HL-60 (cell line): ENCODE measurements at regions not wholly inside any gene's neighbourhood (a gene's known extent, or its start where the extent isn't known, plus 50 kb on each side); places are given as distances from the start of the nearest gene placed in this dataset.

Experiments
- DNase-seq, 2 experiments: peaks; one replicate each; pipeline ENCODE4 v3.0.0-alpha.2; 2010 to 2020; ENCODE audit warnings: low read depth in 1 of 2, low spot score in 1 of 2
- H3K27ac ChIP-seq: fragments of 250-450 bp; sonication (Bioruptor Pico); replicated peaks from 2 replicates; pipeline ENCODE4 v1.5.1; 2020; ENCODE audit warnings: mild to moderate bottlenecking, moderate library complexity
- H3K27me3 ChIP-seq: fragments of 250-450 bp; sonication (Bioruptor Pico); 2 replicates; pipeline ENCODE4 v1.5.1; 2021; ENCODE audit warnings: mild to moderate bottlenecking, moderate library complexity; ENCODE audit not compliant: insufficient read depth, poor library complexity, severe bottlenecking
- H3K4me3 ChIP-seq: replicated peaks from 2 replicates; pipeline ENCODE4 v1.5.1; 2011; ENCODE audit warnings: mild to moderate bottlenecking, control low read depth, low read length; ENCODE audit not compliant: insufficient read depth
- GABPA ChIP-seq: IDR thresholded peaks from 2 replicates; pipeline ENCODE4 v1.6.1; 2012; ENCODE audit warnings: low read depth
- POLR2AphosphoS5 ChIP-seq: IDR thresholded peaks from 2 replicates; pipeline ENCODE4 v1.6.1; 2012; ENCODE audit warnings: low read depth
- SPI1 ChIP-seq: IDR thresholded peaks from 2 replicates; pipeline ENCODE4 v1.6.1; 2012; ENCODE audit warnings: low read depth, mild to moderate bottlenecking, borderline replicate concordance
- TF ChIP-seq, protein P1 (sequence below): IDR thresholded peaks from one replicate; pipeline ENCODE4 v1.5.1; 2011; ENCODE audit warnings: low read length, control low read depth, inconsistent platforms; ENCODE audit not compliant: insufficient read depth
- TF ChIP-seq, protein P2 (sequence below): IDR thresholded peaks from 2 replicates; pipeline ENCODE4 v1.6.1; 2012; ENCODE audit warnings: low read depth; ENCODE audit not compliant: insufficient replicate concordance

DNA sequence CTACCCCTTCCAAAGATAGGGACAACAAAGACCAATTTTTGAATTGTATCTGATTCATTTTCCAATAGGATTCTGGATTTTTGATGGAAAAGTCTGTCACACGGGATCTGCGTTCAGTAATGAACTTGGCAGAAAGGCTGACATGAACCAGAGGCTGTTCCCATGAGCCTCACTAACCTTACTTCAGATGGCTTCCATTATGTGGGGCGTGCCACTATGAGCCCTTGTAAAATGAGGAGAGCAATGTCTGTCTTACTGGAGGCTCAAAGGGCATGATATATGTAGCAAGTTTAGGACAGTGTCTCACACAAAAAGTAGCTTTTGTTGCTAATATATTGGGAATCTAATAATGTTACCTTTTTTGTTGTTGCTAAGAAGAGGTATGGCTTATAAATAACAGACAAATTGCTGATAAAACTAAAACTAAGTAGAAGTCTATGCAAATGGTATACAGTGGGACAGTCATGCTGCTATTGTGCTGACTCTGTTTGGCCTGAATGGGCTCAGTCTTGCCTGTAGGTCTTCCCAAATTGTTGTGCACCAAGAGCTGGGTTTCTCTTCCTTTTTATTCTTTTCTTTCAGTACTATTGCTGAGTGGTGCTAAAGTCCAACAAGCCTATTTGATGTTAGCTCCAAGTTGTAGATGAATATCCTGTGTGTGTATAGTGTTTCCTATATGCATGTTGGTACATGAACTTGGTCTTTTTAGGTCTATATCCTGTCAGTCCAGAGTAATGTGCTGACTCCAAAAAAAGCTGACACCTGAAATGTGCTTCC lies 132.1 kb downstream of the SPRY1 start:
- Histone ChIP-seq H3K4me3 (no peak overlapping the region), H3K27me3 (no peaks in the 10 kb centered on the region), H3K27ac (no peak overlapping the region)
- DNase-seq = no peak
- TF ChIP-seq GABPA (no peak), POLR2AphosphoS5 (no peak), SPI1 (no peak)
- TF ChIP-seq, protein P1, sequence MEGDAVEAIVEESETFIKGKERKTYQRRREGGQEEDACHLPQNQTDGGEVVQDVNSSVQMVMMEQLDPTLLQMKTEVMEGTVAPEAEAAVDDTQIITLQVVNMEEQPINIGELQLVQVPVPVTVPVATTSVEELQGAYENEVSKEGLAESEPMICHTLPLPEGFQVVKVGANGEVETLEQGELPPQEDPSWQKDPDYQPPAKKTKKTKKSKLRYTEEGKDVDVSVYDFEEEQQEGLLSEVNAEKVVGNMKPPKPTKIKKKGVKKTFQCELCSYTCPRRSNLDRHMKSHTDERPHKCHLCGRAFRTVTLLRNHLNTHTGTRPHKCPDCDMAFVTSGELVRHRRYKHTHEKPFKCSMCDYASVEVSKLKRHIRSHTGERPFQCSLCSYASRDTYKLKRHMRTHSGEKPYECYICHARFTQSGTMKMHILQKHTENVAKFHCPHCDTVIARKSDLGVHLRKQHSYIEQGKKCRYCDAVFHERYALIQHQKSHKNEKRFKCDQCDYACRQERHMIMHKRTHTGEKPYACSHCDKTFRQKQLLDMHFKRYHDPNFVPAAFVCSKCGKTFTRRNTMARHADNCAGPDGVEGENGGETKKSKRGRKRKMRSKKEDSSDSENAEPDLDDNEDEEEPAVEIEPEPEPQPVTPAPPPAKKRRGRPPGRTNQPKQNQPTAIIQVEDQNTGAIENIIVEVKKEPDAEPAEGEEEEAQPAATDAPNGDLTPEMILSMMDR = no peak
- TF ChIP-seq, protein P2, sequence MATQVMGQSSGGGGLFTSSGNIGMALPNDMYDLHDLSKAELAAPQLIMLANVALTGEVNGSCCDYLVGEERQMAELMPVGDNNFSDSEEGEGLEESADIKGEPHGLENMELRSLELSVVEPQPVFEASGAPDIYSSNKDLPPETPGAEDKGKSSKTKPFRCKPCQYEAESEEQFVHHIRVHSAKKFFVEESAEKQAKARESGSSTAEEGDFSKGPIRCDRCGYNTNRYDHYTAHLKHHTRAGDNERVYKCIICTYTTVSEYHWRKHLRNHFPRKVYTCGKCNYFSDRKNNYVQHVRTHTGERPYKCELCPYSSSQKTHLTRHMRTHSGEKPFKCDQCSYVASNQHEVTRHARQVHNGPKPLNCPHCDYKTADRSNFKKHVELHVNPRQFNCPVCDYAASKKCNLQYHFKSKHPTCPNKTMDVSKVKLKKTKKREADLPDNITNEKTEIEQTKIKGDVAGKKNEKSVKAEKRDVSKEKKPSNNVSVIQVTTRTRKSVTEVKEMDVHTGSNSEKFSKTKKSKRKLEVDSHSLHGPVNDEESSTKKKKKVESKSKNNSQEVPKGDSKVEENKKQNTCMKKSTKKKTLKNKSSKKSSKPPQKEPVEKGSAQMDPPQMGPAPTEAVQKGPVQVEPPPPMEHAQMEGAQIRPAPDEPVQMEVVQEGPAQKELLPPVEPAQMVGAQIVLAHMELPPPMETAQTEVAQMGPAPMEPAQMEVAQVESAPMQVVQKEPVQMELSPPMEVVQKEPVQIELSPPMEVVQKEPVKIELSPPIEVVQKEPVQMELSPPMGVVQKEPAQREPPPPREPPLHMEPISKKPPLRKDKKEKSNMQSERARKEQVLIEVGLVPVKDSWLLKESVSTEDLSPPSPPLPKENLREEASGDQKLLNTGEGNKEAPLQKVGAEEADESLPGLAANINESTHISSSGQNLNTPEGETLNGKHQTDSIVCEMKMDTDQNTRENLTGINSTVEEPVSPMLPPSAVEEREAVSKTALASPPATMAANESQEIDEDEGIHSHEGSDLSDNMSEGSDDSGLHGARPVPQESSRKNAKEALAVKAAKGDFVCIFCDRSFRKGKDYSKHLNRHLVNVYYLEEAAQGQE = no peak

DNA sequence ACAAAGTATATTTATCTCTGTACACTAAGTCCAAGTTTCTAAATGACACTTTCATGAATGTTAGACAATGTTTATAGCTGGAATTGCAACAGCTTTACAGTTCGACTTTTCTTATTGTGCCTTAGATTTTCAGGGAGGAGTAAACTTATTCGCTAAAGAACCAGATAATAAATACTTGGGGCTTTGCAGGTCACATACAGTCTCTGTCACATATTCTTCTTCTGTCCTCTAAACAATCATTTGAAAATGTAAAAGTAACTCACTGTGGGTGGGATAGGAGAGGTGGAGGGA lies 132.6 kb downstream of the SPRY1 start:
- Histone ChIP-seq H3K27ac (no peak overlapping the region), H3K27me3 (no peaks in the 10 kb centered on the region), H3K4me3 (no peak overlapping the region)
- TF ChIP-seq POLR2AphosphoS5 (no peak), SPI1 (no peak), GABPA (no peak)
- TF ChIP-seq, protein P2 = no peak
- TF ChIP-seq, protein P1 = no peak
- no peak for DNase-seq

DNA sequence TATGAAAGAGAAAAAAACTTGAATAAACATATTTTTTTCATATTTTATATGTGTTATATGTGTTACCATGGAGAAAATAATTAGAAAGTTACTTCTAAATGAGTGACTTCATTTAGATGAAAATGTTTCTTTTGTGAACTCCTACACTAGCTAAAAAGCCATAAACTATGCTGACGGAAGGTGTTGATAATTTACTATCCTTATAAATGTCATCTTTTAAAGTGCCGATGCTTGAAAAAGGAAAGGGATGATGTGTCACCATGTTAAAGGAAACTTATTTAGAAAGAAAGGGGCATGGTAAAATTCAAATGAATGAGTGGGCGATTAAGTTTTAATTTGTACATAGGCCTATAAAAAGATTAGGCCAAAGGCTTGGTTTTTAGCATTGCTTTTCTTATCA lies 133.8 kb downstream of the SPRY1 start:
- Histone ChIP-seq H3K27me3 (no peaks in the 10 kb centered on the region), H3K27ac (no peak overlapping the region), H3K4me3 (no peak overlapping the region)
- no peak for TF ChIP-seq POLR2AphosphoS5
- TF ChIP-seq GABPA = no peak
- TF ChIP-seq, protein P2 = no peak
- no peak for TF ChIP-seq SPI1
- TF ChIP-seq, protein P1 = no peak
- DNase-seq = no peak
